Inflammatory macrophage treated with lipopolysaccharide for 1 hour (primary cell): ENCODE measurements at regions not wholly inside any gene's neighbourhood (a gene's known extent, or its start where the extent isn't known, plus 50 kb on each side); places are given as distances from the start of the nearest gene placed in this dataset.
"Not testable (repeated sequence)": the region's sequence is repeated elsewhere in the genome, so short reads cannot be mapped to it uniquely, and the experiment has no call there.

Source experiments
- DNase-seq, 2 donors: peaks; one replicate each; pipeline ENCODE4 v3.0.0-alpha.2; 2020 to 2022

- no peak for DNase-seq
These were observed 781.6 kb downstream of the ETS1 start for GRCh38 chr11:127805771-127806170.

GRCh38 chr11:127804747-127805400, 782.5 kb downstream of the ETS1 start:
- DNase-seq = no peak

GRCh38 chr11:127803755-127804154, 783.6 kb downstream of the ETS1 start:
- DNase-seq = no peak

- DNase-seq = no peak
These were observed 786.2 kb downstream of the ETS1 start for GRCh38 chr11:127800989-127801688.

GRCh38 chr11:127795326-127795725, 792.0 kb downstream of the ETS1 start:
- no peak for DNase-seq

- DNase-seq = no peak
These were observed 791.3 kb upstream of the KIRREL3 start for GRCh38 chr11:127791844-127792243.

- no peak for DNase-seq
These were observed 790.0 kb upstream of the KIRREL3 start for GRCh38 chr11:127790592-127790991.

GRCh38 chr11:127789927-127790326, 789.4 kb upstream of the KIRREL3 start:
- DNase-seq = no peak

GRCh38 chr11:127772938-127773337, 772.4 kb upstream of the KIRREL3 start:
- not testable (repeated sequence) for DNase-seq

- not testable (repeated sequence) for DNase-seq
These were observed 768.4 kb upstream of the KIRREL3 start for GRCh38 chr11:127768931-127769330.

- DNase-seq = no peak
These were observed 766.2 kb upstream of the KIRREL3 start for GRCh38 chr11:127766734-127767133.

- no peak for DNase-seq
These were observed 738.3 kb upstream of the KIRREL3 start for GRCh38 chr11:127738771-127739286.

- no peak for DNase-seq
These were observed 736.9 kb upstream of the KIRREL3 start for GRCh38 chr11:127737499-127737898.

GRCh38 chr11:127733552-127733951, 733.0 kb upstream of the KIRREL3 start:
- DNase-seq = no peak

GRCh38 chr11:127726367-127726766, 725.8 kb upstream of the KIRREL3 start:
- no peak for DNase-seq

GRCh38 chr11:127723714-127724113, 723.1 kb upstream of the KIRREL3 start:
- no peak for DNase-seq

GRCh38 chr11:127713226-127713625, 712.7 kb upstream of the KIRREL3 start:
- no peak for DNase-seq

GRCh38 chr11:127711748-127712147, 711.2 kb upstream of the KIRREL3 start:
- no peak for DNase-seq

- DNase-seq = no peak
These were observed 710.3 kb upstream of the KIRREL3 start for GRCh38 chr11:127710831-127711230.

- DNase-seq = no peak
These were observed 709.4 kb upstream of the KIRREL3 start for GRCh38 chr11:127709960-127710359.

GRCh38 chr11:127693686-127694085, 693.1 kb upstream of the KIRREL3 start:
- DNase-seq = no peak

- DNase-seq = no peak
These were observed 682.8 kb upstream of the KIRREL3 start for GRCh38 chr11:127683321-127683720.

- DNase-seq = no peak
These were observed 679.4 kb upstream of the KIRREL3 start for GRCh38 chr11:127679816-127680545.

GRCh38 chr11:127678631-127679030, 678.1 kb upstream of the KIRREL3 start:
- no peak for DNase-seq
